GM12892 (cell line): ENCODE measurements at regions not wholly inside any gene's neighbourhood (a gene's known extent, or its start where the extent isn't known, plus 50 kb on each side); places are given as distances from the start of the nearest gene placed in this dataset.

Source experiments
- POLR2A ChIP-seq: IDR thresholded peaks from 2 replicates; pipeline ENCODE4 v1.6.1; 2011; ENCODE audit warnings: low read depth, low read length, control low read depth
- POLR2AphosphoS5 ChIP-seq: IDR thresholded peaks from 2 replicates; pipeline ENCODE4 v1.6.1; 2011; ENCODE audit warnings: low read depth, low read length, control low read depth
- TAF1 ChIP-seq: IDR thresholded peaks from 2 replicates; pipeline ENCODE4 v1.6.1; 2011; ENCODE audit warnings: low read depth, mild to moderate bottlenecking, control low read depth, low read length, borderline replicate concordance

DNA sequence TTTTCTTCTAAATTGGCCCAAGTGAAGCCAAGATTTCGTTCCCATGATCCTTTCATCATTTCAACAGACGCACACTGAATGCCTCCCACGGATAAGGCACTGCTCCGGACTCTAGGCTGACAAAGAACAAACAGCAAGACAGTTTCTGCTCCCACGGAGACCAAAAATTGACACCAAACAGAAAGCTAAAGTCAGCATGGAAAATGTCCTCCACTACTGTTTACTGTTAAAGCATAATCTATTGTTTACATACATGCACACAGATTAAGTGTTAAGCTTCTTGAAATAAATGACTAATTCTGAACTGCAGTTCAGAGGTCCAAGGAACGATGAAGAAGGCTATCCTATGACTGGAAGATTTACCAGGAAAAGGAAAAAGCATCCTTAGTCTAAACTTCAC is 199.6 kb downstream of the AASDH start:
- TF ChIP-seq POLR2A (no peak), POLR2AphosphoS5 (no peak), TAF1 (no peak)
